H1 (cell line): ENCODE measurements at regions not wholly inside any gene's neighbourhood (a gene's known extent, or its start where the extent isn't known, plus 50 kb on each side); places are given as distances from the start of the nearest gene placed in this dataset.

Experiments used
- EP300 ChIP-seq, 2 experiments: IDR thresholded peaks; 1 replicate in 1 of 2; 2 replicates in 1 of 2; pipeline ENCODE4 v1.6.1; 2011 to 2012; ENCODE audit warnings: low read depth in 2 of 2, low read length in 2 of 2, mild to moderate bottlenecking in 2 of 2, borderline replicate concordance in 1 of 2, inconsistent platforms in 1 of 2, moderate library complexity in 1 of 2
- EZH2 ChIP-seq: fragments of 200-600 bp; sonication (generic); IDR thresholded peaks from 2 replicates; pipeline ENCODE4 v1.7.1; 2012; ENCODE audit warnings: low read depth, mild to moderate bottlenecking, moderate library complexity, low read length, inconsistent platforms; ENCODE audit not compliant: severe bottlenecking
- MAFK ChIP-seq: IDR thresholded peaks from 2 replicates; pipeline ENCODE4 v1.6.1; 2012; ENCODE audit warnings: low read depth, mild to moderate bottlenecking, improper control_type of control experiment, low read length
- MAX ChIP-seq: IDR thresholded peaks from 2 replicates; pipeline ENCODE4 v1.6.1; 2012; ENCODE audit warnings: inconsistent platforms
- POLR2A ChIP-seq, 2 experiments: IDR thresholded peaks; 1 replicate in 1 of 2; 2 replicates in 1 of 2; pipeline ENCODE4 v1.6.1; 2011; ENCODE audit warnings: low read depth in 2 of 2, low read length in 2 of 2, mild to moderate bottlenecking in 2 of 2; ENCODE audit errors: control extremely low read depth in 1 of 2
- RAD21 ChIP-seq, 2 experiments: IDR thresholded peaks in 1 of 2; conservative IDR thresholded peaks in 1 of 2; 2 replicates each; pipeline ENCODE4 v1.6.1; 2011; ENCODE audit warnings: low read depth in 2 of 2, low read length in 2 of 2, improper control_type of control experiment in 1 of 2, inconsistent platforms in 1 of 2, mild to moderate bottlenecking in 1 of 2, moderate library complexity in 1 of 2
- TAF1 ChIP-seq: IDR thresholded peaks from 2 replicates; pipeline ENCODE4 v1.6.1; 2011; ENCODE audit warnings: mild to moderate bottlenecking, low read depth, low read length
- ZNF274 ChIP-seq: IDR thresholded peaks from 2 replicates; pipeline ENCODE4 v1.7.0; 2012; ENCODE audit warnings: low read length, borderline replicate concordance; ENCODE audit errors: extremely low read depth
- TF ChIP-seq, protein P1 (sequence below), 3 experiments: IDR thresholded peaks; 1 replicate in 2 of 3; 2 replicates in 1 of 3; pipeline versions ENCODE4 v1.5.1 to v1.6.1; 2011; ENCODE audit warnings: low read length in 3 of 3, mild to moderate bottlenecking in 3 of 3, inconsistent platforms in 2 of 3, low read depth in 1 of 3, moderate library complexity in 1 of 3; ENCODE audit not compliant: insufficient read depth in 1 of 3; ENCODE audit errors: control extremely low read depth in 1 of 3
- TF ChIP-seq, protein P2 (sequence below): IDR thresholded peaks from 2 replicates; pipeline ENCODE4 v1.6.1; 2012; ENCODE audit warnings: low read length, inconsistent platforms

DNA sequence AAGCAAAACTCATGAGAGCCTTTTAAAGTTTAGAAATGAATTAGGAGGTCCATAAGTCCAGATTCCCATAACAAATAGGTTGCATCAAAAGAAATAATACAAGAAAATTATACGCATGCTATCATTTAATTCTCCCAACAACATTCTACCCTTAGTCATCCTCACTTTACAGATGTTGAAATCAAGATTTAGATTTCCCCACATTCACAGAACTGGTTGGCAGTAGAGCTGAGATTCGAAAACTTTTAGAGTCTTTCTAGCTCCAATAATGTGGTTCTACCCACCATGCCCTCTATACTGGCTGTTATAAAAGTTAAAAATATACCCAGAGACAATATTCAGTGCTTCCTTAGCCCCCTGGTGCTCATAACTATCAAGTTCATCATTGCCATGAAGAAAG lies 56.6 kb upstream of the METAP2 start:
- no peak for TF ChIP-seq RAD21 (IDR thresholded peaks at IDR 0.05 in 1 of 2, conservative IDR thresholded peaks at IDR 0.05 in 1 of 2; ENCODE audit: low read depth in 2 of 2, low read length in 2 of 2)
- no peak for TF ChIP-seq EZH2
- TF ChIP-seq, protein P1, sequence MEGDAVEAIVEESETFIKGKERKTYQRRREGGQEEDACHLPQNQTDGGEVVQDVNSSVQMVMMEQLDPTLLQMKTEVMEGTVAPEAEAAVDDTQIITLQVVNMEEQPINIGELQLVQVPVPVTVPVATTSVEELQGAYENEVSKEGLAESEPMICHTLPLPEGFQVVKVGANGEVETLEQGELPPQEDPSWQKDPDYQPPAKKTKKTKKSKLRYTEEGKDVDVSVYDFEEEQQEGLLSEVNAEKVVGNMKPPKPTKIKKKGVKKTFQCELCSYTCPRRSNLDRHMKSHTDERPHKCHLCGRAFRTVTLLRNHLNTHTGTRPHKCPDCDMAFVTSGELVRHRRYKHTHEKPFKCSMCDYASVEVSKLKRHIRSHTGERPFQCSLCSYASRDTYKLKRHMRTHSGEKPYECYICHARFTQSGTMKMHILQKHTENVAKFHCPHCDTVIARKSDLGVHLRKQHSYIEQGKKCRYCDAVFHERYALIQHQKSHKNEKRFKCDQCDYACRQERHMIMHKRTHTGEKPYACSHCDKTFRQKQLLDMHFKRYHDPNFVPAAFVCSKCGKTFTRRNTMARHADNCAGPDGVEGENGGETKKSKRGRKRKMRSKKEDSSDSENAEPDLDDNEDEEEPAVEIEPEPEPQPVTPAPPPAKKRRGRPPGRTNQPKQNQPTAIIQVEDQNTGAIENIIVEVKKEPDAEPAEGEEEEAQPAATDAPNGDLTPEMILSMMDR (IDR thresholded peaks at IDR 0.05; ENCODE audit: control extremely low read depth in 1 of 3, insufficient read depth in 1 of 3, low read depth in 1 of 3, low read length in 3 of 3), result no peak
- TF ChIP-seq, protein P2, sequence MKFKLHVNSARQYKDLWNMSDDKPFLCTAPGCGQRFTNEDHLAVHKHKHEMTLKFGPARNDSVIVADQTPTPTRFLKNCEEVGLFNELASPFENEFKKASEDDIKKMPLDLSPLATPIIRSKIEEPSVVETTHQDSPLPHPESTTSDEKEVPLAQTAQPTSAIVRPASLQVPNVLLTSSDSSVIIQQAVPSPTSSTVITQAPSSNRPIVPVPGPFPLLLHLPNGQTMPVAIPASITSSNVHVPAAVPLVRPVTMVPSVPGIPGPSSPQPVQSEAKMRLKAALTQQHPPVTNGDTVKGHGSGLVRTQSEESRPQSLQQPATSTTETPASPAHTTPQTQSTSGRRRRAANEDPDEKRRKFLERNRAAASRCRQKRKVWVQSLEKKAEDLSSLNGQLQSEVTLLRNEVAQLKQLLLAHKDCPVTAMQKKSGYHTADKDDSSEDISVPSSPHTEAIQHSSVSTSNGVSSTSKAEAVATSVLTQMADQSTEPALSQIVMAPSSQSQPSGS, result no peak
- no peak for TF ChIP-seq POLR2A (IDR thresholded peaks at IDR 0.05; ENCODE audit: control extremely low read depth in 1 of 2, low read depth in 2 of 2, low read length in 2 of 2)
- TF ChIP-seq TAF1, result no peak
- TF ChIP-seq MAFK, result no peak
- TF ChIP-seq ZNF274, result no peak
- TF ChIP-seq MAX, result no peak
- TF ChIP-seq EP300 (IDR thresholded peaks at IDR 0.05; ENCODE audit: borderline replicate concordance in 1 of 2, low read depth in 2 of 2, low read length in 2 of 2), result no peak
